Type B pancreatic cell (in vitro differentiated cells): ENCODE measurements at regions not wholly inside any gene's neighbourhood (a gene's known extent, or its start where the extent isn't known, plus 50 kb on each side); places are given as distances from the start of the nearest gene placed in this dataset.

Experiments
- DNase-seq: peaks from one replicate; pipeline ENCODE4 v3.0.0; 2021; ENCODE audit warnings: mixed read lengths; ENCODE audit not compliant: unreplicated experiment; ENCODE audit errors: extremely low spot score
- H3K27ac Mint-ChIP-seq: 2 replicates; pipeline ENCODE4 v1.8.0; 2021; ENCODE audit warnings: mild to moderate bottlenecking, mixed read lengths
- H3K27me3 Mint-ChIP-seq: 2 replicates; pipeline ENCODE4 v1.8.0; 2021; ENCODE audit warnings: mixed read lengths
- H3K36me3 Mint-ChIP-seq: 2 replicates; pipeline ENCODE4 v1.8.0; 2021; ENCODE audit warnings: mixed read lengths
- H3K4me1 Mint-ChIP-seq: one replicate; pipeline ENCODE4 v1.8.0; 2021; ENCODE audit warnings: mixed read lengths; ENCODE audit not compliant: unreplicated experiment
- H3K4me3 Mint-ChIP-seq: 2 replicates; pipeline ENCODE4 v1.8.0; 2021; ENCODE audit warnings: mild to moderate bottlenecking, mixed read lengths
- H3K9me3 Mint-ChIP-seq: 2 replicates; pipeline ENCODE4 v1.8.0; 2021; ENCODE audit warnings: mixed read lengths
- TF ChIP-seq, protein P1 (sequence below): fragments of 200-600 bp; sonication (generic); conservative IDR thresholded peaks from 2 replicates; pipeline ENCODE4 v1.5.0; 2021; ENCODE audit warnings: antibody characterized with exemption, mild to moderate bottlenecking

DNA sequence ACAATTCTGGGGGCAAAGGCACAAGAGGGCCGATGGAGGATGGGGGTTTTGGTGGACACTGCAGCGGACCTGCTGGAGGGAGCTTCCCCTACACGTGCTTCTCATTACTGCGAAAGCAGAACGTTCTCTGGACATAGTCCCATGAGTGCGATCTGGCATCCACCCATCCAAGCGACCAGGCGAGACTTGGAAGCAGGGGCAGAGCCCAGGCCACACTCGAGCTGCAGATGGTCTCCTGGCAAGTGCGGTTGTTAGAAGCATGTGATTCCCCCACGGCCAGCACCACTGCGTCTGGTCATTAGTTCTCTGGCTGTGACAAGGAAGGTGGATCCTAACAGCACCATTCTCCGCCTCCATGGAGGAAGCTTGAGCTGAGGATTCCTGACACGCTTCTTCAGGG is 118.4 kb upstream of the TCERG1L start:
- no peak overlapping the region for H3K4me3 Mint-ChIP-seq
- no peak for DNase-seq
- no peak overlapping the region for H3K27ac Mint-ChIP-seq
- no peaks in the 10 kb centered on the region for H3K36me3 Mint-ChIP-seq
- H3K4me1 Mint-ChIP-seq, result peaks cover 4% of the 10 kb centered on the region
- H3K27me3 Mint-ChIP-seq, result peaks cover 30% of the 10 kb centered on the region
- no peaks in the 10 kb centered on the region for H3K9me3 Mint-ChIP-seq
- TF ChIP-seq, protein P1, sequence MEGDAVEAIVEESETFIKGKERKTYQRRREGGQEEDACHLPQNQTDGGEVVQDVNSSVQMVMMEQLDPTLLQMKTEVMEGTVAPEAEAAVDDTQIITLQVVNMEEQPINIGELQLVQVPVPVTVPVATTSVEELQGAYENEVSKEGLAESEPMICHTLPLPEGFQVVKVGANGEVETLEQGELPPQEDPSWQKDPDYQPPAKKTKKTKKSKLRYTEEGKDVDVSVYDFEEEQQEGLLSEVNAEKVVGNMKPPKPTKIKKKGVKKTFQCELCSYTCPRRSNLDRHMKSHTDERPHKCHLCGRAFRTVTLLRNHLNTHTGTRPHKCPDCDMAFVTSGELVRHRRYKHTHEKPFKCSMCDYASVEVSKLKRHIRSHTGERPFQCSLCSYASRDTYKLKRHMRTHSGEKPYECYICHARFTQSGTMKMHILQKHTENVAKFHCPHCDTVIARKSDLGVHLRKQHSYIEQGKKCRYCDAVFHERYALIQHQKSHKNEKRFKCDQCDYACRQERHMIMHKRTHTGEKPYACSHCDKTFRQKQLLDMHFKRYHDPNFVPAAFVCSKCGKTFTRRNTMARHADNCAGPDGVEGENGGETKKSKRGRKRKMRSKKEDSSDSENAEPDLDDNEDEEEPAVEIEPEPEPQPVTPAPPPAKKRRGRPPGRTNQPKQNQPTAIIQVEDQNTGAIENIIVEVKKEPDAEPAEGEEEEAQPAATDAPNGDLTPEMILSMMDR, result no peak

DNA sequence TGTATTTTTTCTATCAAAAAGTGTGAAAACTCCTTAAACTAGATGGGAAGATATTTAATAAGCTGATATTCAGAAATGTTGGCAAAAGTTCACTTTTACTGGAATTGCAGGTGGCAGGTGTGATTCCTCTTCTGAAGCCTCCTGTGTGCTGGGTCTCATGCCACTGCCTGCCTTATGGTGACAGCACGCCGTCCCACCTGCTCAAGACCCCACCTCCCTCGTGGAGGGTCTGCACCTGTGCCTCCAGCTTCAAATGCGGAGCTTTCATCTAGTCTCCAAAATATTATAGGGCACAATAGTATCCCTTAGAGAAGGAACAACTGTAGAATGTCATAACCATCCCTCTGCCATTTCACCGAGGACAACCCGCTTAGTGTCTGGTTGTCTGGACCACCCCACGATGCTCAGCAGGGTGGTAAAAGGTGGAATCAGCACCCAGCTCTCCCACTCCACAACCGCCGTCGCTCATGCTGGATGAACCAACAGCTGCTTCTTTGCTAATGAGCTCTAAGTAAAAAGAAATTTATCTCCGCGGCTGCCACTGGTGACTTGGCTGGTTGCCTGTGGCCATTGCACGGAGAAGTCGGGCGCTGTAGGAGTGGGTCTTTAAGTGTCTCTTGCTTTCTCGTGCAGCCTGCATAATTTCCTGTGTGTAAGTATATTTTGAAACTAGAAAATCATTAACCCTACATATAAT is 119.3 kb upstream of the TCERG1L start:
- no peak for DNase-seq
- Mint-ChIP-seq H3K4me3 (no peak overlapping the region), H3K4me1 (peaks cover under 1% of the 10 kb centered on the region), H3K9me3 (no peaks in the 10 kb centered on the region), H3K27me3 (peaks cover 30% of the 10 kb centered on the region), H3K27ac (no peak overlapping the region), H3K36me3 (no peaks in the 10 kb centered on the region)
- TF ChIP-seq, protein P1, result no peak

DNA sequence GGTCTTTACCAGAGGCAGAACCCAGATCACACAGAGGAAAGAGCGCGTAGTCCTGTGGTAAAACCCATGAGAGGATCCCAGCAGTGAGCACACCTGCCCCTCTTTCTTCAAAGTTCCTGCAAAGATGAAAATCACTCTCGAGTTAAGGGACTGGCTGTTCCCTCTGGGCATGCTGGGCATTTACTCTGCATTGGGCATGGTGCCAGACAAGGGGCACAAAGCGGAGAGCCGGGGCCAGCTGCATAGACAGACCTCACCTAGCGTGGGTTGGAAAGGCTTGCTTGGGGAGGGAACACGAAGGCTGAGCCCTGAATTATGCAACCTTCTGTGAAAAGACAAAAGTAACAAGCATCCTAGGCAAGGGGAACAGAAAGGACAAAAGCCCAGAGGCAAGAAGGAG is 120.0 kb upstream of the TCERG1L start:
- no peak overlapping the region for H3K4me3 Mint-ChIP-seq
- no peak for DNase-seq
- H3K9me3 Mint-ChIP-seq, result no peaks in the 10 kb centered on the region
- no peak overlapping the region for H3K27ac Mint-ChIP-seq
- peaks cover 34% of the 10 kb centered on the region for H3K27me3 Mint-ChIP-seq
- H3K4me1 Mint-ChIP-seq, result no peaks in the 10 kb centered on the region
- H3K36me3 Mint-ChIP-seq, result no peaks in the 10 kb centered on the region
- TF ChIP-seq, protein P1, result no peak

DNA sequence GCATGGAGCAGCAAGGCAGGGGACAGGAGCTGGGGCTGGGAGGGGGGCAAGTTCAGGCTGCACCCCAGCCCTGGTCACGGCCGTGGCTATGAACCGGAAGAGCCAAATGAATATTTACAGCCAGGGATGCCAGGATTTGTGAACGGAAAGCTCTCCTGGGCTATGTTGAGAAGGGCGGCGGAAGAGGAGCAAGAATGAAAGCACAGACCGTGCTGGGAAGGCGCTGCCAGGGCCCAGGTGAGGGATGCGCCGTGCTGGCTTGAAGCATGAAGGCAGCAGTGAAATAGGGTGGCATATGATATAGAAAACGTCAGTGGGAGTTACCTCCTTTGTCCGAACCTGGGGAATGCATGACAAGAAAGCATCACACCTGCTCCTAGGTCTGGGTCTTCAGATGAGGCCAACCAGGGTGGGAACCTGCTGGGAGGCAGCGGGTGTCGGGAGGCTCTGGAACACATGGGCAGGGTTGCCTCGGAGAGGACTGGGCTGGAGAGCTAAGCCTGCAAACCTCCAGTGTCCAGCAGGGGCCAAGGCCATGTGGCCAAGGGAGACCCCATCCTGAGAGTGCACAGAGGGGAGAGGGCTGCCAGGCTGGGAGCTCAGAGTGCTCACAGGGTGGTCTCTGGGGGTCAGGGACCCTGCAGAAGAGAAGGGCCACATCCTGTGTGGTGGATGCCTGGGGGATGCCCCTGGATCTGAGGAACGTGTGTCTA is 120.6 kb upstream of the TCERG1L start:
- TF ChIP-seq, protein P1, result no peak
- Mint-ChIP-seq H3K27ac (no peak overlapping the region), H3K27me3 (peaks cover 37% of the 10 kb centered on the region), H3K36me3 (no peaks in the 10 kb centered on the region), H3K4me1 (no peaks in the 10 kb centered on the region), H3K4me3 (no peak overlapping the region), H3K9me3 (no peaks in the 10 kb centered on the region)
- DNase-seq, result no peak

DNA sequence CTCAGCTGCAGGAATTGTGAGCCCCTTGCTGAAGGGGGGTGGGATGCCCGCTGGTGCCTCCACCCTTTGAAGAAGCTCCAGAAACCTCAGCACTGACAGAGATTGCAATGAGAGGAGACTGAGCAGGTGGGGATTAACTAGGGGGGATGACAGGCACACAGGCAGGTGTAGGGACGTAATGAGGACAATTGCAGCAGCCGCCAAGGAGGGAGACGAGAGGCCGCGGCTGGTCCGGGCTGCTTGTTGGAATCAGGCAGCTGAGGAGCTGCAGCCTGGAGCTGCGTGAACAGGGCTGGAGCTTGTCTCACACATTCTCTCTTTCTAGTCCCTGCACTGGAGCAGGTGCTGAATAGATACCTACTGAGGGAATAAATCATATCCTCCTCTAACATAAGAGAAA is 122.0 kb upstream of the TCERG1L start:
- Mint-ChIP-seq H3K27me3 (peaks cover 41% of the 10 kb centered on the region), H3K4me1 (no peaks in the 10 kb centered on the region), H3K27ac (no peak overlapping the region), H3K36me3 (no peaks in the 10 kb centered on the region), H3K4me3 (no peak overlapping the region), H3K9me3 (no peaks in the 10 kb centered on the region)
- DNase-seq, result no peak
- TF ChIP-seq, protein P1, result no peak
